ENCODE measurements at regions not wholly inside any gene's neighbourhood (a gene's known extent, or its start where the extent isn't known, plus 50 kb on each side); places are given as distances from the start of the nearest gene placed in this dataset.

DNA sequence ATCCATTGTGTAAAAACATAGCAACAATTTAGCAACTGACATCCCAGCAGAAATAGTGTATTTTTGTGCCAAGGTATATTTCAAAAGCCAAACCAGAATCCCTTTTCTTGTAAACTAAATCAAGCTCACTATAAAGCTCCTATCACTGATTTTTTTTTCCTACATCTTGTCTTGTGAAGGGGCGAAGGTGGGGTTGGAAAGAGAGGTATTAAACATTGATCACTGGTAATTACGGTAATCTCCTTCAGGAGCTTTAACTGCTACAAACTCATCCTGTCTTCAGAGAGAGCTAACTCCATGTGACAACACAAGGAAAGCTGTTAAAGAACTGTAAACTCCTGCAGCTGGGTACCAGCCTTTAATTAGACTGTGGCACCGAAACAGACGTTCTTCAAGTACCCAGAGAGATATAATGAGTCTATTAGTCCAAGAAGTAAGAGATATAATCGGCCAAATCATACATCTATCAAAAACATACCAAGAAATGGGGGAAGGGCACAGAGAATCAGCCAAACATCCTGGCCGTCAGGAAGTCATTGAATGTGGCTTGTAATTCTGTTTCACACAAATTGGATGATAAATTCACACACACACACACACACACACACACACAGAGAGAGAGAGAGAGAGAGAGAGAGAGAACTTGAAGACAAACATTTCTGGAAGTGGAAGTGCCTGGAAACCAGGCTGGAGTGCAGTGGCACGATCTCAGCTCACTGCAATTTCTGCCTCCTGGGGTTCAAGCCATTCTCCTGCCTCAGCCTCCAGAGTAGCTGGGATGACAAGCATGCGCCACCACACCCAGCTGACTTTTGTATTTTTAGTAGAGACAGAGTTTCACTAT lies 111.9 kb upstream of the PPARGC1A start:
- ATAC-seq, result no peak

DNA sequence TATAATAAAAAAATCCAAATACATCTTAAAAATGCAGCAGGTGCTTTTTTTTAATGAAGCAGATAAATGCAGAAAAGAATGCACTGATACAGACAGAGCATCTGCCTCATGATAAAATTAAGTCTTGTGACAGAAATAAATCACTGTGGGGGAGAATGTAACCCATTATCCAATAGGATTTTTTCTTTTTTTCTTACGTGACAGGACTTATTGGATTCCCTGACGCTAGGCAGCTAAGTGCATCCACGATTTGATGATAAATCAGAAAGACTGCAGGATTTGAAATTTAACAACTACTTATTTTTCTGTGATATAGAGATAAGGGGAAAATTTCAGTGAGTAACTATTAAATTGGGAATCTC lies 110.6 kb upstream of the PPARGC1A start:
- ATAC-seq, result no peak
- no peak for TF ChIP-seq ZNF8 (CRISPR knock-in tag; IDR thresholded peaks at IDR 0.05)
- TF ChIP-seq SNAI2 (CRISPR knock-in tag; IDR thresholded peaks at IDR 0.05), result no peak
- TF ChIP-seq TOX (CRISPR knock-in tag; IDR thresholded peaks at IDR 0.05; ENCODE audit: borderline replicate concordance), result no peak
- TF ChIP-seq, protein P1, sequence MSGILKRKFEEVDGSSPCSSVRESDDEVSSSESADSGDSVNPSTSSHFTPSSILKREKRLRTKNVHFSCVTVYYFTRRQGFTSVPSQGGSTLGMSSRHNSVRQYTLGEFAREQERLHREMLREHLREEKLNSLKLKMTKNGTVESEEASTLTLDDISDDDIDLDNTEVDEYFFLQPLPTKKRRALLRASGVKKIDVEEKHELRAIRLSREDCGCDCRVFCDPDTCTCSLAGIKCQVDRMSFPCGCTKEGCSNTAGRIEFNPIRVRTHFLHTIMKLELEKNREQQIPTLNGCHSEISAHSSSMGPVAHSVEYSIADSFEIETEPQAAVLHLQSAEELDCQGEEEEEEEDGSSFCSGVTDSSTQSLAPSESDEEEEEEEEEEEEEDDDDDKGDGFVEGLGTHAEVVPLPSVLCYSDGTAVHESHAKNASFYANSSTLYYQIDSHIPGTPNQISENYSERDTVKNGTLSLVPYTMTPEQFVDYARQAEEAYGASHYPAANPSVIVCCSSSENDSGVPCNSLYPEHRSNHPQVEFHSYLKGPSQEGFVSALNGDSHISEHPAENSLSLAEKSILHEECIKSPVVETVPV (CRISPR knock-in tag; IDR thresholded peaks at IDR 0.05), result no peak
- TF ChIP-seq ZFP3 (CRISPR knock-in tag; IDR thresholded peaks at IDR 0.05), result no peak
- TF ChIP-seq TCF4 (CRISPR knock-in tag; IDR thresholded peaks at IDR 0.05; ENCODE audit: borderline replicate concordance), result no peak
- TF ChIP-seq, protein P2, sequence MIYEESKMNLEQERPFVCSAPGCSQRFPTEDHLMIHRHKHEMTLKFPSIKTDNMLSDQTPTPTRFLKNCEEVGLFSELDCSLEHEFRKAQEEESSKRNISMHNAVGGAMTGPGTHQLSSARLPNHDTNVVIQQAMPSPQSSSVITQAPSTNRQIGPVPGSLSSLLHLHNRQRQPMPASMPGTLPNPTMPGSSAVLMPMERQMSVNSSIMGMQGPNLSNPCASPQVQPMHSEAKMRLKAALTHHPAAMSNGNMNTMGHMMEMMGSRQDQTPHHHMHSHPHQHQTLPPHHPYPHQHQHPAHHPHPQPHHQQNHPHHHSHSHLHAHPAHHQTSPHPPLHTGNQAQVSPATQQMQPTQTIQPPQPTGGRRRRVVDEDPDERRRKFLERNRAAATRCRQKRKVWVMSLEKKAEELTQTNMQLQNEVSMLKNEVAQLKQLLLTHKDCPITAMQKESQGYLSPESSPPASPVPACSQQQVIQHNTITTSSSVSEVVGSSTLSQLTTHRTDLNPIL (CRISPR knock-in tag; IDR thresholded peaks at IDR 0.05; ENCODE audit: low read depth), result no peak
- TF ChIP-seq POU6F1 (CRISPR knock-in tag; IDR thresholded peaks at IDR 0.05; ENCODE audit: borderline replicate concordance, low read depth), result no peak
- no peak for TF ChIP-seq ZC3H10 (CRISPR knock-in tag; IDR thresholded peaks at IDR 0.05)

More for the DNA sequence above, 111.9 kb upstream of the PPARGC1A start:
- TF ChIP-seq CSDC2 (CRISPR knock-in tag; IDR thresholded peaks at IDR 0.05) (no peak), ZFP30 (CRISPR knock-in tag; IDR thresholded peaks at IDR 0.05) (no peak), ZNF70 (CRISPR knock-in tag; IDR thresholded peaks at IDR 0.05) (no peak), ZFP3 (CRISPR knock-in tag; IDR thresholded peaks at IDR 0.05) (no peak), ISL1 (CRISPR knock-in tag; IDR thresholded peaks at IDR 0.05) (no peak), OSR1 (CRISPR knock-in tag; IDR thresholded peaks at IDR 0.05) (no peak), ARNTL (CRISPR knock-in tag; IDR thresholded peaks at IDR 0.05; ENCODE audit: borderline replicate concordance, low read depth) (no peak), POU6F1 (CRISPR knock-in tag; IDR thresholded peaks at IDR 0.05; ENCODE audit: borderline replicate concordance, low read depth) (no peak), ESRRG (CRISPR knock-in tag; IDR thresholded peaks at IDR 0.05) (no peak), GLIS3 (CRISPR knock-in tag; IDR thresholded peaks at IDR 0.05) (no peak), PPARA (CRISPR knock-in tag; IDR thresholded peaks at IDR 0.05; ENCODE audit: borderline replicate concordance) (no peak), TOX (CRISPR knock-in tag; IDR thresholded peaks at IDR 0.05; ENCODE audit: borderline replicate concordance) (no peak), TSHZ2 (CRISPR knock-in tag; IDR thresholded peaks at IDR 0.05) (no peak), ZC3H10 (CRISPR knock-in tag; IDR thresholded peaks at IDR 0.05) (no peak), SNAI2 (CRISPR knock-in tag; IDR thresholded peaks at IDR 0.05) (no peak), ZNF8 (CRISPR knock-in tag; IDR thresholded peaks at IDR 0.05) (no peak)
- TF ChIP-seq, protein P2 (CRISPR knock-in tag; IDR thresholded peaks at IDR 0.05; ENCODE audit: low read depth), result no peak
- TF ChIP-seq, protein P3, sequence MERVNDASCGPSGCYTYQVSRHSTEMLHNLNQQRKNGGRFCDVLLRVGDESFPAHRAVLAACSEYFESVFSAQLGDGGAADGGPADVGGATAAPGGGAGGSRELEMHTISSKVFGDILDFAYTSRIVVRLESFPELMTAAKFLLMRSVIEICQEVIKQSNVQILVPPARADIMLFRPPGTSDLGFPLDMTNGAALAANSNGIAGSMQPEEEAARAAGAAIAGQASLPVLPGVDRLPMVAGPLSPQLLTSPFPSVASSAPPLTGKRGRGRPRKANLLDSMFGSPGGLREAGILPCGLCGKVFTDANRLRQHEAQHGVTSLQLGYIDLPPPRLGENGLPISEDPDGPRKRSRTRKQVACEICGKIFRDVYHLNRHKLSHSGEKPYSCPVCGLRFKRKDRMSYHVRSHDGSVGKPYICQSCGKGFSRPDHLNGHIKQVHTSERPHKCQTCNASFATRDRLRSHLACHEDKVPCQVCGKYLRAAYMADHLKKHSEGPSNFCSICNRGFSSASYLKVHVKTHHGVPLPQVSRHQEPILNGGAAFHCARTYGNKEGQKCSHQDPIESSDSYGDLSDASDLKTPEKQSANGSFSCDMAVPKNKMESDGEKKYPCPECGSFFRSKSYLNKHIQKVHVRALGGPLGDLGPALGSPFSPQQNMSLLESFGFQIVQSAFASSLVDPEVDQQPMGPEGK (CRISPR knock-in tag; IDR thresholded peaks at IDR 0.05; ENCODE audit: borderline replicate concordance), result no peak
- TF ChIP-seq, protein P1 (CRISPR knock-in tag; IDR thresholded peaks at IDR 0.05), result no peak
